Spleen (tissue), 11 donors: ENCODE measurements at regions not wholly inside any gene's neighbourhood (a gene's known extent, or its start where the extent isn't known, plus 50 kb on each side); places are given as distances from the start of the nearest gene placed in this dataset.

ENCODE experiments used
- DNase-seq: peaks from one replicate; pipeline ENCODE4 v3.0.0-alpha.2; 2020
- H3K27ac ChIP-seq, 8 donors: fragments of 200-600 bp; sonication (generic) in 7 of 8; 1 replicate in 4 of 8; 2 replicates in 4 of 8; pipeline versions ENCODE4 v1.5.0 to v1.8.0; 2016 to 2021; ENCODE audit warnings: inconsistent platforms in 4 of 8, mild to moderate bottlenecking in 4 of 8, moderate library complexity in 1 of 8
- H3K27me3 ChIP-seq, 7 donors: fragments of 200-600 bp; sonication (generic) in 6 of 7; replicated peaks in 1 of 7; 1 replicate in 4 of 7; 2 replicates in 3 of 7; pipeline versions ENCODE4 v1.5.0 to v1.8.0; 2016 to 2021; ENCODE audit warnings: inconsistent platforms in 3 of 7, mild to moderate bottlenecking in 1 of 7
- H3K36me3 ChIP-seq, 6 donors: fragments of 200-600 bp; sonication (generic) in 5 of 6; 1 replicate in 4 of 6; 2 replicates in 2 of 6; pipeline versions ENCODE4 v1.5.0 to v1.8.0; 2016 to 2021; ENCODE audit warnings: inconsistent platforms in 2 of 6
- H3K4me1 ChIP-seq, 6 donors: fragments of 200-600 bp; sonication (generic) in 5 of 6; 1 replicate in 3 of 6; 2 replicates in 3 of 6; pipeline versions ENCODE4 v1.5.0 to v1.8.0; 2016 to 2021; ENCODE audit warnings: inconsistent platforms in 3 of 6
- H3K4me3 ChIP-seq, 8 donors: fragments of 200-600 bp; sonication (generic) in 7 of 8; 1 replicate in 4 of 8; 2 replicates in 4 of 8; pipeline versions ENCODE4 v1.5.0 to v1.8.0; 2016 to 2021; ENCODE audit warnings: inconsistent platforms in 4 of 8, mild to moderate bottlenecking in 4 of 8, moderate library complexity in 2 of 8
- H3K9me3 ChIP-seq, 8 donors: fragments of 200-600 bp; sonication (generic) in 7 of 8; 1 replicate in 4 of 8; 2 replicates in 4 of 8; pipeline versions ENCODE4 v1.5.0 to v1.8.0; 2016 to 2021; ENCODE audit warnings: inconsistent platforms in 4 of 8
- POLR2A ChIP-seq, 3 donors: fragments of 450-650 bp; IDR thresholded peaks; one replicate each; pipeline ENCODE4 v1.5.1; 2017; ENCODE audit warnings: antibody characterized with exemption in 3 of 3, mild to moderate bottlenecking in 1 of 3
- POLR2AphosphoS5 ChIP-seq, 3 donors: sonication (generic); formaldehyde crosslinking; IDR thresholded peaks; one replicate each; pipeline ENCODE4 v1.5.1; 2017; ENCODE audit warnings: antibody characterized with exemption in 3 of 3
- WGBS, 5 donors: extraction: QIAGEN DNeasy Blood & Tissue Kit in 3 of 5; methylation state at CpG; one replicate each; pipeline versions ENCODE4 v1.1.5 to v1.1.7; 2013 to 2018; 5-methylcytosine and 5-hydroxymethylcytosine counted together
- intact Hi-C: fragments of 100-400 bp; cut with DNase I; formaldehyde crosslinking; loops from one replicate; pipeline ENCODE4 v1.15.0; 2023; ENCODE audit warnings: low total_unique reads
- TF ChIP-seq, protein P1 (sequence below), 11 experiments: fragments of 200-600 bp in 7 of 11; fragments of 450-650 bp in 4 of 11; sonication (generic) in 4 of 11; IDR thresholded peaks in 8 of 11; conservative IDR thresholded peaks in 3 of 11; 1 replicate in 7 of 11; 2 replicates in 4 of 11; pipeline versions ENCODE4 v1.4.0 to v1.8.0; 2016 to 2021; ENCODE audit warnings: antibody characterized with exemption in 11 of 11, inconsistent platforms in 4 of 11, mild to moderate bottlenecking in 1 of 11
- donor health status: healthy with polysubstance abuse.
- donor health status: DM: no; HTN: no; CAD: no; lungs with moderate emphysema.
- donor health status: DM: no; HTN: no; CAD: no.
- donor health status: Bipolar disorder and iron deficiency.
- donor health status: healthy.
- donor health status: DM: no; HTN: no; CAD: no.
- donor health status: DM: yes; HTN: yes; CAD: no.

GRCh38 chr11:71330349-71330748, 78.0 kb upstream of the SHANK2 start:
- 74 to 94% (median 82%) methylated on average over 7 to 10 of the region's 10 CpGs for WGBS, 5 donors
- peaks cover 0 to 24% (median 18%) of the 10 kb centered on the region in 8 donors for H3K9me3 ChIP-seq
- no peaks in the 10 kb centered on the region for H3K36me3 ChIP-seq
- peak; percentile 27 for DNase-seq
- peaks cover 0 to 8% (median 0%) of the 10 kb centered on the region in 7 donors for H3K27me3 ChIP-seq
- no peak overlapping the region for H3K4me3 ChIP-seq
- TF ChIP-seq, protein P1, sequence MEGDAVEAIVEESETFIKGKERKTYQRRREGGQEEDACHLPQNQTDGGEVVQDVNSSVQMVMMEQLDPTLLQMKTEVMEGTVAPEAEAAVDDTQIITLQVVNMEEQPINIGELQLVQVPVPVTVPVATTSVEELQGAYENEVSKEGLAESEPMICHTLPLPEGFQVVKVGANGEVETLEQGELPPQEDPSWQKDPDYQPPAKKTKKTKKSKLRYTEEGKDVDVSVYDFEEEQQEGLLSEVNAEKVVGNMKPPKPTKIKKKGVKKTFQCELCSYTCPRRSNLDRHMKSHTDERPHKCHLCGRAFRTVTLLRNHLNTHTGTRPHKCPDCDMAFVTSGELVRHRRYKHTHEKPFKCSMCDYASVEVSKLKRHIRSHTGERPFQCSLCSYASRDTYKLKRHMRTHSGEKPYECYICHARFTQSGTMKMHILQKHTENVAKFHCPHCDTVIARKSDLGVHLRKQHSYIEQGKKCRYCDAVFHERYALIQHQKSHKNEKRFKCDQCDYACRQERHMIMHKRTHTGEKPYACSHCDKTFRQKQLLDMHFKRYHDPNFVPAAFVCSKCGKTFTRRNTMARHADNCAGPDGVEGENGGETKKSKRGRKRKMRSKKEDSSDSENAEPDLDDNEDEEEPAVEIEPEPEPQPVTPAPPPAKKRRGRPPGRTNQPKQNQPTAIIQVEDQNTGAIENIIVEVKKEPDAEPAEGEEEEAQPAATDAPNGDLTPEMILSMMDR (IDR thresholded peaks at IDR 0.05 in 8 of 11, conservative IDR thresholded peaks at IDR 0.05 in 3 of 11), result no peak
- no peak for TF ChIP-seq POLR2A (IDR thresholded peaks at IDR 0.05)
- TF ChIP-seq POLR2AphosphoS5 (IDR thresholded peaks at IDR 0.05), result no peak
- intact Hi-C loops, result no loop called here
- H3K27ac ChIP-seq, result no peak overlapping the region
- no peaks in the 10 kb centered on the region for H3K4me1 ChIP-seq

DNA sequence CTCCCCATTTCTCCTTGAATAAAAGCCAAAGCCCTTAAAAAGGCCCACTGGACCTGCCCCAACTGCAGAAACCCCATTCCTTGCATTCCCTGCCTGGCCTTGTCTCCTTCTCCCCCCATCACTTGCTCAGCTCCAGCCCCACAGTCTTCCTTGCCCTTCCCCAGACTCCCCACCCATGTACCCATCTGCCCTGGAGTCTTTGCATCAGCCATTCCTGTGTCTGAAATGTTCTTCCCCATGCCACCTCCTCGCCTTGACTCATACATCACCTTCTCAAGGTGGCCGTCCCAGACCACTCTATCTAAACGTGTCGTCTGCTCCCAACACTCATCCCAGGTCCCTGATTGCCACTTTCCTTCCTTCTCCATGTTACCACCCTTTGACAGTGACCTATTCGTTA, 77.4 kb upstream of the SHANK2 start:
- peak; percentile 37 for DNase-seq
- peaks cover 0 to 8% (median 0%) of the 10 kb centered on the region in 7 donors for H3K27me3 ChIP-seq
- TF ChIP-seq POLR2A (IDR thresholded peaks at IDR 0.05), result no peak
- no peak for TF ChIP-seq POLR2AphosphoS5 (IDR thresholded peaks at IDR 0.05)
- TF ChIP-seq, protein P1 (IDR thresholded peaks at IDR 0.05 in 8 of 11, conservative IDR thresholded peaks at IDR 0.05 in 3 of 11), result no peak
- intact Hi-C loops, result no loop called here
- peaks cover 0 to 24% (median 18%) of the 10 kb centered on the region in 8 donors for H3K9me3 ChIP-seq
- H3K36me3 ChIP-seq, result no peaks in the 10 kb centered on the region
- no peak overlapping the region for H3K4me3 ChIP-seq
- H3K27ac ChIP-seq, result no peak overlapping the region
- WGBS, 5 donors, result 75 to 82% (median 77%) methylated on average over 5 of the region's 5 CpGs
- H3K4me1 ChIP-seq, result no peaks in the 10 kb centered on the region

GRCh38 chr11:71329165-71329510, 76.8 kb upstream of the SHANK2 start:
- Histone ChIP-seq H3K36me3 (no peaks in the 10 kb centered on the region), H3K27ac (no peak overlapping the region), H3K4me3 (no peak overlapping the region), H3K9me3 (peaks cover 0 to 22% (median 16%) of the 10 kb centered on the region in 8 donors), H3K27me3 (peaks cover 0 to 2% (median 0%) of the 10 kb centered on the region in 7 donors), H3K4me1 (no peaks in the 10 kb centered on the region)
- WGBS, 5 donors, result 66 to 92% (median 81%) methylated on average over 3 of the region's 3 CpGs
- DNase-seq, result peak; percentile 1
- TF ChIP-seq, protein P1 (IDR thresholded peaks at IDR 0.05 in 8 of 11, conservative IDR thresholded peaks at IDR 0.05 in 3 of 11), result no peak
- TF ChIP-seq POLR2A (IDR thresholded peaks at IDR 0.05) (no peak), POLR2AphosphoS5 (IDR thresholded peaks at IDR 0.05) (no peak)
- intact Hi-C loops, result no loop called here

GRCh38 chr11:71327156-71328085, 75.0 kb upstream of the SHANK2 start:
- DNase-seq, result peak; percentile 47

More at GRCh38 chr11:71327156-71328085, 75.0 kb upstream of the SHANK2 start:
- Histone ChIP-seq H3K27ac (no peak overlapping the region), H3K9me3 (peaks cover 0 to 5% (median 0%) of the 10 kb centered on the region in 8 donors), H3K4me1 (no peaks in the 10 kb centered on the region), H3K4me3 (no peak overlapping the region), H3K27me3 (no peaks in the 10 kb centered on the region), H3K36me3 (no peaks in the 10 kb centered on the region)
- TF ChIP-seq POLR2AphosphoS5 (IDR thresholded peaks at IDR 0.05) (no peak), POLR2A (IDR thresholded peaks at IDR 0.05) (no peak)
- TF ChIP-seq, protein P1 (IDR thresholded peaks at IDR 0.05 in 8 of 11, conservative IDR thresholded peaks at IDR 0.05 in 3 of 11), result no peak
- WGBS, 5 donors, result 81 to 91% (median 84%) methylated on average over 18 to 20 of the region's 20 CpGs
- intact Hi-C loops, result no loop called here
